ENCODE measurements at regions not wholly inside any gene's neighbourhood (a gene's known extent, or its start where the extent isn't known, plus 50 kb on each side); places are given as distances from the start of the nearest gene placed in this dataset.

- DNase-seq (ENCODE audit: low read depth in 2 of 2): no peak
Observed at GRCh38 chr7:8937204-8937603, 503.8 kb downstream of the NXPH1 start.

- DNase-seq (ENCODE audit: low read depth in 2 of 2): no peak
Observed at GRCh38 chr7:8938044-8938805, 504.8 kb downstream of the NXPH1 start.

- no peak for DNase-seq (ENCODE audit: low read depth in 2 of 2)
Observed at GRCh38 chr7:8939446-8939845, 506.0 kb downstream of the NXPH1 start.

- DNase-seq (ENCODE audit: low read depth in 2 of 2): no peak
Observed at GRCh38 chr7:8963722-8964121, 530.3 kb downstream of the NXPH1 start.

- DNase-seq (ENCODE audit: low read depth in 2 of 2): no peak
Observed at GRCh38 chr7:8965177-8965576, 531.8 kb downstream of the NXPH1 start.

GRCh38 chr7:8973601-8974000 is 540.2 kb downstream of the NXPH1 start:
- no peak for DNase-seq (ENCODE audit: low read depth in 2 of 2)

- no peak for DNase-seq (ENCODE audit: low read depth in 2 of 2)
Observed at GRCh38 chr7:8975681-8976080, 542.3 kb downstream of the NXPH1 start.

- no peak for DNase-seq (ENCODE audit: low read depth in 2 of 2)
Observed at GRCh38 chr7:8982338-8982992, 549.1 kb downstream of the NXPH1 start.

- no peak for DNase-seq (ENCODE audit: low read depth in 2 of 2)
Observed at GRCh38 chr7:8985255-8985654, 551.8 kb downstream of the NXPH1 start.

- DNase-seq (ENCODE audit: low read depth in 2 of 2): no peak
Observed at GRCh38 chr7:8988267-8988666, 554.9 kb downstream of the NXPH1 start.

- no peak for DNase-seq (ENCODE audit: low read depth in 2 of 2)
Observed at GRCh38 chr7:8991159-8991558, 557.8 kb downstream of the NXPH1 start.

- DNase-seq (ENCODE audit: low read depth in 2 of 2): no peak
Observed at GRCh38 chr7:8998762-8999161, 565.4 kb downstream of the NXPH1 start.

- DNase-seq (ENCODE audit: low read depth in 2 of 2): no peak
Observed at GRCh38 chr7:9013940-9014339, 580.5 kb downstream of the NXPH1 start.

- no peak for DNase-seq (ENCODE audit: low read depth in 2 of 2)
Observed at GRCh38 chr7:9017286-9017685, 583.9 kb downstream of the NXPH1 start.

- DNase-seq (ENCODE audit: low read depth in 2 of 2): no peak
Observed at GRCh38 chr7:9022456-9022855, 589.0 kb downstream of the NXPH1 start.

GRCh38 chr7:9023675-9024294 is 590.4 kb downstream of the NXPH1 start:
- no peak for DNase-seq (ENCODE audit: low read depth in 2 of 2)

- DNase-seq (ENCODE audit: low read depth in 2 of 2): no peak
Observed at GRCh38 chr7:9026121-9026520, 592.7 kb downstream of the NXPH1 start.

GRCh38 chr7:9028012-9028411 is 594.6 kb downstream of the NXPH1 start:
- no peak for DNase-seq (ENCODE audit: low read depth in 2 of 2)

- no peak for DNase-seq (ENCODE audit: low read depth in 2 of 2)
Observed at GRCh38 chr7:9029681-9030530, 596.5 kb downstream of the NXPH1 start.

- DNase-seq (ENCODE audit: low read depth in 2 of 2): no peak
Observed at GRCh38 chr7:9030976-9031375, 597.6 kb downstream of the NXPH1 start.

- DNase-seq (ENCODE audit: low read depth in 2 of 2): no peak
Observed at GRCh38 chr7:9031386-9031785, 598.0 kb downstream of the NXPH1 start.

GRCh38 chr7:9036080-9036479 is 602.7 kb downstream of the NXPH1 start:
- DNase-seq (ENCODE audit: low read depth in 2 of 2): no peak
